Glutamatergic neuron (in vitro differentiated cells): ENCODE measurements at regions not wholly inside any gene's neighbourhood (a gene's known extent, or its start where the extent isn't known, plus 50 kb on each side); places are given as distances from the start of the nearest gene placed in this dataset.

Source experiments
- DNase-seq: peaks from one replicate; pipeline ENCODE4 v3.0.0; 2022
- H3K27ac Mint-ChIP-seq: one replicate; pipeline ENCODE4 v1.8.0; 2020; ENCODE audit warnings: mild to moderate bottlenecking, mixed read lengths, inconsistent platforms; ENCODE audit not compliant: unreplicated experiment
- H3K27me3 Mint-ChIP-seq: one replicate; pipeline ENCODE4 v1.8.0; 2020; ENCODE audit warnings: mild to moderate bottlenecking, moderate library complexity, mixed read lengths, inconsistent platforms; ENCODE audit not compliant: unreplicated experiment
- H3K36me3 Mint-ChIP-seq: one replicate; pipeline ENCODE4 v1.8.0; 2020; ENCODE audit warnings: mild to moderate bottlenecking, mixed read lengths, inconsistent platforms; ENCODE audit not compliant: unreplicated experiment
- H3K4me1 Mint-ChIP-seq: one replicate; pipeline ENCODE4 v1.8.0; 2020; ENCODE audit warnings: mild to moderate bottlenecking, low read depth, mixed read lengths, inconsistent platforms; ENCODE audit not compliant: unreplicated experiment
- H3K4me3 Mint-ChIP-seq: one replicate; pipeline ENCODE4 v1.8.0; 2020; ENCODE audit warnings: mild to moderate bottlenecking, mixed read lengths, inconsistent platforms; ENCODE audit not compliant: unreplicated experiment
- H3K9me3 Mint-ChIP-seq: one replicate; pipeline ENCODE4 v1.8.0; 2020; ENCODE audit warnings: mild to moderate bottlenecking, moderate library complexity, mixed read lengths, inconsistent platforms; ENCODE audit not compliant: unreplicated experiment
- CTCF ChIP-seq: fragments of 200-600 bp; sonication (generic); IDR thresholded peaks from one replicate; pipeline ENCODE4 v1.5.0; 2021; ENCODE audit not compliant: partially characterized antibody, unreplicated experiment

GRCh38 chr12:13613297-13613696 lies 368.1 kb downstream of the GRIN2B start:
- no peak for TF ChIP-seq CTCF
- H3K9me3 Mint-ChIP-seq = peaks cover 6% of the 10 kb centered on the region
- no peak overlapping the region for H3K27ac Mint-ChIP-seq
- H3K4me3 Mint-ChIP-seq = no peak overlapping the region
- H3K27me3 Mint-ChIP-seq = no peaks in the 10 kb centered on the region
- no peak for DNase-seq
- peaks cover 17% of the 10 kb centered on the region for H3K4me1 Mint-ChIP-seq
- H3K36me3 Mint-ChIP-seq = peaks cover 3% of the 10 kb centered on the region

- no peak for DNase-seq
- no peak for TF ChIP-seq CTCF
- H3K36me3 Mint-ChIP-seq = peaks cover 5% of the 10 kb centered on the region
- H3K9me3 Mint-ChIP-seq = peaks cover 6% of the 10 kb centered on the region
- H3K4me1 Mint-ChIP-seq = peaks cover 22% of the 10 kb centered on the region
- H3K27ac Mint-ChIP-seq = no peak overlapping the region
- no peaks in the 10 kb centered on the region for H3K27me3 Mint-ChIP-seq
- H3K4me3 Mint-ChIP-seq = no peak overlapping the region
These were observed 371.3 kb downstream of the GRIN2B start for GRCh38 chr12:13609894-13610679.

- Mint-ChIP-seq H3K36me3 (peaks cover 5% of the 10 kb centered on the region), H3K27me3 (no peaks in the 10 kb centered on the region), H3K4me3 (no peak overlapping the region), H3K9me3 (peaks cover 6% of the 10 kb centered on the region), H3K27ac (no peak overlapping the region), H3K4me1 (peaks cover 11% of the 10 kb centered on the region)
- peak; percentile 21 for DNase-seq
- TF ChIP-seq CTCF = no peak
These were observed 375.1 kb downstream of the GRIN2B start for GRCh38 chr12:13606290-13606689.

- H3K4me3 Mint-ChIP-seq = no peak overlapping the region
- TF ChIP-seq CTCF = no peak
- H3K9me3 Mint-ChIP-seq = peaks cover 3% of the 10 kb centered on the region
- peaks cover 5% of the 10 kb centered on the region for H3K4me1 Mint-ChIP-seq
- H3K27me3 Mint-ChIP-seq = no peaks in the 10 kb centered on the region
- no peak for DNase-seq
- no peak overlapping the region for H3K27ac Mint-ChIP-seq
- H3K36me3 Mint-ChIP-seq = peaks cover 5% of the 10 kb centered on the region
These were observed 377.4 kb downstream of the GRIN2B start for GRCh38 chr12:13603953-13604352.

GRCh38 chr12:13602172-13602571 lies 379.2 kb downstream of the GRIN2B start:
- Mint-ChIP-seq H3K4me3 (no peak overlapping the region), H3K36me3 (no peaks in the 10 kb centered on the region), H3K9me3 (peaks cover 3% of the 10 kb centered on the region), H3K27me3 (no peaks in the 10 kb centered on the region), H3K4me1 (peaks cover 5% of the 10 kb centered on the region), H3K27ac (no peak overlapping the region)
- DNase-seq = no peak
- no peak for TF ChIP-seq CTCF
